GM12878 (cell line): ENCODE measurements at regions not wholly inside any gene's neighbourhood (a gene's known extent, or its start where the extent isn't known, plus 50 kb on each side); places are given as distances from the start of the nearest gene placed in this dataset.

Experiments
- ATAC-seq: fragments of 200-7000 bp; cut with Tn5 transposase; 3 replicates; pipeline ENCODE4 v1.9.1; 2020; ENCODE audit warnings: mild to moderate bottlenecking, moderate library complexity
- BruUV-seq: library from RNA; stranded (reverse); fragments of 400-500 nt; replicated peaks from 2 replicates; lab custom pipeline; 2021; lab: Mats Ljungman, UMichigan
- CTCF ChIA-PET: fragments of 300-600 bp; sonication (Branson Sonifier 250); formaldehyde crosslinking; extraction: SDS; loops from one replicate; lab custom pipeline; 2021; ENCODE audit warnings: inconsistent platforms; lab: Yijun Ruan, JAX
- POLR2A ChIA-PET: fragments of 350-600 bp; formaldehyde crosslinking; extraction: SDS; loops from one replicate; lab custom pipeline; 2021; ENCODE audit warnings: inconsistent platforms; lab: Charles Lee
- RAD21 ChIA-PET: fragments of 300-600 bp; sonication (Branson Sonifier 250); formaldehyde crosslinking; loops from one replicate; lab custom pipeline; 2023; ENCODE audit warnings: antibody characterized with exemption; ENCODE audit not compliant: unreplicated experiment; lab: Charles Lee
- SMC1A ChIA-PET: fragments of 300-600 bp; sonication (Branson Sonifier 250); formaldehyde crosslinking; loops from one replicate; lab custom pipeline; 2023; ENCODE audit not compliant: unreplicated experiment, uncharacterized antibody; lab: Charles Lee
- DNase-seq: peaks from one replicate; pipeline ENCODE4 v3.0.0-alpha.2; 2011; ENCODE audit warnings: low read depth, low spot score
- FAIRE-seq: peaks from 3 replicates; lab custom pipeline; 2011; peaks lifted over from hg19 to GRCh38; lab: Jason Lieb, UNC
- H2AFZ ChIP-seq: 2 replicates; pipeline ENCODE4 v1.6.0; 2011; ENCODE audit warnings: low read depth, low read length, control low read depth; ENCODE audit not compliant: control insufficient read depth
- H3K27ac ChIP-seq: 2 replicates; pipeline ENCODE4 v1.5.1; 2011; ENCODE audit warnings: control low read depth; ENCODE audit not compliant: control insufficient read depth, insufficient read depth
- H3K27me3 ChIP-seq, 2 experiments: replicated peaks in 1 of 2; 2 replicates each; pipeline versions ENCODE4 v1.6.0 to v1.6.1; 2011; ENCODE audit warnings: low read length in 1 of 2; ENCODE audit not compliant: control insufficient read depth in 2 of 2, insufficient read depth in 2 of 2
- H3K36me3 ChIP-seq, 2 experiments: 2 replicates each; pipeline ENCODE4 v1.5.1; 2011; ENCODE audit warnings: low read length in 1 of 2; ENCODE audit not compliant: control insufficient read depth in 2 of 2, insufficient read depth in 2 of 2
- H3K4me1 ChIP-seq: 2 replicates; pipeline ENCODE4 v1.6.1; 2011; ENCODE audit warnings: mild to moderate bottlenecking, low read length, moderate library complexity, mixed read lengths; ENCODE audit not compliant: control insufficient read depth, insufficient read depth
- H3K4me2 ChIP-seq: 2 replicates; pipeline ENCODE4 v1.6.0; 2011; ENCODE audit warnings: control low read depth; ENCODE audit not compliant: control insufficient read depth, insufficient read depth
- H3K4me3 ChIP-seq: fragments of 200-600 bp; sonication (generic); 2 replicates; pipeline ENCODE4 v1.5.1; 2016
- H3K79me2 ChIP-seq: 2 replicates; pipeline ENCODE4 v1.6.0; 2011; ENCODE audit warnings: low read length; ENCODE audit not compliant: control insufficient read depth, insufficient read depth
- H3K9ac ChIP-seq: 2 replicates; pipeline ENCODE4 v1.8.0; 2011; ENCODE audit warnings: low read length, control low read depth, mixed read lengths; ENCODE audit not compliant: control insufficient read depth, insufficient read depth
- H3K9me3 ChIP-seq: replicated peaks from 3 replicates; pipeline ENCODE4 v1.5.1; 2011; ENCODE audit warnings: mild to moderate bottlenecking, low read length; ENCODE audit not compliant: control insufficient read depth, insufficient read depth
- H4K20me1 ChIP-seq: 2 replicates; pipeline ENCODE4 v1.6.0; 2011; ENCODE audit not compliant: control insufficient read depth, insufficient read depth
- CBX5 ChIP-seq: sonication (generic); IDR thresholded peaks from 2 replicates; pipeline ENCODE4 v1.6.1; 2016; ENCODE audit warnings: low read depth, moderate library complexity, mild to moderate bottlenecking, inconsistent platforms
- MEF2B ChIP-seq: fragments of 450-650 bp; IDR thresholded peaks from 2 replicates; pipeline ENCODE4 v1.6.1; 2018; ENCODE audit warnings: mild to moderate bottlenecking, moderate library complexity; ENCODE audit not compliant: partially characterized antibody, poor library complexity, severe bottlenecking
- REST ChIP-seq: IDR thresholded peaks from 2 replicates; pipeline ENCODE4 v1.6.1; 2012; ENCODE audit warnings: mild to moderate bottlenecking, low read depth, low read length
- WGBS: methylation state at CpG from one replicate; pipeline ENCODE4 v1.1.6; 2016; ENCODE audit warnings: low lambda C conversion rate; ENCODE audit not compliant: insufficient replicate concordance, insufficient coverage; ENCODE audit errors: missing lambda C conversion rate; 5-methylcytosine and 5-hydroxymethylcytosine counted together
- in situ Hi-C: fragments of 300-500 bp; cut with MboI; formaldehyde crosslinking; loops from 9 replicates; pipeline ENCODE4 v1.14.3; 2018; ENCODE audit warnings: mixed read lengths
- intact Hi-C: fragments of 100-400 bp; cut with micrococcal nuclease; formaldehyde crosslinking; loops from one replicate; pipeline ENCODE4 v1.14.2; 2022; ENCODE audit not compliant: unreplicated experiment

- TF ChIP-seq CBX5, result no peak
- TF ChIP-seq MEF2B, result peak; percentile 12
- TF ChIP-seq REST, result no peak
- no peaks in the 10 kb centered on the region for H3K36me3 ChIP-seq
- no peak for ATAC-seq
- no peak overlapping the region for H3K9ac ChIP-seq
- no peak for DNase-seq
- no peaks in the 10 kb centered on the region for H3K9me3 ChIP-seq
- H2AFZ ChIP-seq, result no peak overlapping the region
- H3K4me3 ChIP-seq, result no peak overlapping the region
- no peaks in the 10 kb centered on the region; a peak in 1 of 4 replicates for H3K27me3 ChIP-seq
- RAD21 ChIA-PET, result interaction anchor here (0.9 to 1.9 kb wide), 6 partner anchors 9 to 291 kb away, joined by 3 to 9 read pairs (median 5); no protein-coding TSS in a partner anchor
- BruUV-seq, result no TSS peak
- H3K27ac ChIP-seq, result no peak overlapping the region
- H3K4me1 ChIP-seq, result no peaks in the 10 kb centered on the region
- no peaks in the 10 kb centered on the region for H4K20me1 ChIP-seq
- no peak for FAIRE-seq
- intact Hi-C loops, result no loop called here
- 34% methylated on average over 9 of the region's 9 CpGs for WGBS
- POLR2A ChIA-PET, result interaction anchor here (0.6 kb wide), 1 partner anchor 9 kb away, joined by 4 read pairs; no protein-coding TSS in a partner anchor
- SMC1A ChIA-PET, result interaction anchor here (1.0 to 4.7 kb wide), 8 partner anchors 10 to 404 kb away, joined by 3 to 25 read pairs (median 3); no protein-coding TSS in a partner anchor
- no peak overlapping the region for H3K4me2 ChIP-seq
- in situ Hi-C loops, result no loop called here
- no peaks in the 10 kb centered on the region for H3K79me2 ChIP-seq
- CTCF ChIA-PET, result interaction anchor here (1.5 to 1.9 kb wide), 3 partner anchors 12 to 91 kb away, joined by 3 to 7 read pairs (median 6); no protein-coding TSS in a partner anchor
Observed at GRCh38 chr14:71764701-71765382, 167.4 kb upstream of the RGS6 start.
